IMR-90 (cell line): ENCODE measurements at regions not wholly inside any gene's neighbourhood (a gene's known extent, or its start where the extent isn't known, plus 50 kb on each side); places are given as distances from the start of the nearest gene placed in this dataset.

ENCODE experiments used
- ATAC-seq: fragments of 200-7000 bp; cut with Tn5 transposase; 2 replicates; pipeline ENCODE4 v1.9.1; 2020; ENCODE audit warnings: low read depth, mild to moderate bottlenecking, moderate library complexity
- BruUV-seq: library from RNA; stranded (reverse); fragments of 400-500 nt; replicated peaks from 2 replicates; lab custom pipeline; 2021; lab: Mats Ljungman, UMichigan
- CTCF ChIA-PET: fragments of 300-600 bp; formaldehyde crosslinking; extraction: SDS; loops from one replicate; lab custom pipeline; 2021; ENCODE audit warnings: antibody characterized with exemption; lab: Yijun Ruan, JAX
- POLR2A ChIA-PET: fragments of 300-600 bp; sonication (Branson Sonifier 250); formaldehyde crosslinking; loops from one replicate; lab custom pipeline; 2022; ENCODE audit warnings: antibody characterized with exemption; ENCODE audit not compliant: unreplicated experiment; lab: Charles Lee
- DNase-seq: peaks from one replicate; pipeline ENCODE4 v3.0.0; 2013
- H2AFZ ChIP-seq: replicated peaks from 2 replicates; pipeline ENCODE3; 2013; ENCODE audit warnings: low read length, mild to moderate bottlenecking; ENCODE audit not compliant: poor library complexity
- H2AK5ac ChIP-seq: 2 replicates; pipeline ENCODE4 v1.6.1; 2013; ENCODE audit warnings: low read depth, low read length, inconsistent platforms
- H2AK9ac ChIP-seq: replicated peaks from 2 replicates; pipeline ENCODE3; 2013; ENCODE audit warnings: mild to moderate bottlenecking, low read depth, low read length, moderate library complexity; ENCODE audit not compliant: poor library complexity
- H2BK120ac ChIP-seq: 2 replicates; pipeline ENCODE4 v1.6.1; 2013; ENCODE audit warnings: low read depth, low read length, inconsistent platforms
- H2BK15ac ChIP-seq: 3 replicates; pipeline ENCODE4 v1.6.1; 2013; ENCODE audit warnings: low read depth, low read length, inconsistent platforms
- H2BK20ac ChIP-seq: 2 replicates; pipeline ENCODE4 v1.6.1; 2013; ENCODE audit warnings: low read depth, mild to moderate bottlenecking, inconsistent platforms, low read length, moderate library complexity
- H2BK5ac ChIP-seq: 2 replicates; pipeline ENCODE4 v1.6.1; 2013; ENCODE audit warnings: mild to moderate bottlenecking, low read depth, low read length, inconsistent platforms; ENCODE audit not compliant: poor library complexity, severe bottlenecking
- H3K14ac ChIP-seq: replicated peaks from 2 replicates; pipeline ENCODE4 v1.6.1; 2013; ENCODE audit warnings: low read depth, low read length, inconsistent platforms
- H3K18ac ChIP-seq: 2 replicates; pipeline ENCODE4 v1.6.1; 2013; ENCODE audit warnings: low read depth, low read length, control low read depth
- H3K23ac ChIP-seq: 2 replicates; pipeline ENCODE4 v1.6.1; 2013; ENCODE audit warnings: low read depth, low read length, inconsistent platforms
- H3K27ac ChIP-seq: 2 replicates; pipeline ENCODE4 v1.5.1; 2013; ENCODE audit warnings: mild to moderate bottlenecking, control low read depth, low read length; ENCODE audit not compliant: insufficient read depth
- H3K27me3 ChIP-seq: 2 replicates; pipeline ENCODE4 v1.6.1; 2013; ENCODE audit warnings: low read length; ENCODE audit not compliant: control insufficient read depth, insufficient read depth
- H3K36me3 ChIP-seq: 2 replicates; pipeline ENCODE4 v1.6.1; 2013; ENCODE audit warnings: low read length, mixed read lengths; ENCODE audit not compliant: control insufficient read depth, insufficient read depth
- H3K4ac ChIP-seq: 2 replicates; pipeline ENCODE4 v1.6.1; 2013; ENCODE audit warnings: low read depth, low read length, inconsistent platforms
- H3K4me1 ChIP-seq: 2 replicates; pipeline ENCODE4 v1.6.1; 2013; ENCODE audit warnings: low read length, mixed read lengths; ENCODE audit not compliant: control insufficient read depth, insufficient read depth
- H3K4me2 ChIP-seq: 2 replicates; pipeline ENCODE4 v1.6.1; 2013; ENCODE audit warnings: low read depth, mild to moderate bottlenecking, control low read depth, low read length, moderate library complexity
- H3K4me3 ChIP-seq: 2 replicates; pipeline ENCODE4 v1.5.1; 2013; ENCODE audit warnings: low read depth, mild to moderate bottlenecking, control low read depth, low read length, moderate library complexity; ENCODE audit not compliant: insufficient read depth
- H3K56ac ChIP-seq: 2 replicates; pipeline ENCODE4 v1.6.1; 2013; ENCODE audit warnings: low read length, inconsistent platforms; ENCODE audit not compliant: insufficient read depth; ENCODE audit errors: extremely low read depth
- H3K79me1 ChIP-seq, 2 experiments: 2 replicates each; pipeline ENCODE4 v1.6.1; 2013; ENCODE audit warnings: low read length in 2 of 2, inconsistent platforms in 1 of 2, low read depth in 1 of 2
- H3K9ac ChIP-seq: 2 replicates; pipeline ENCODE4 v1.6.1; 2013; ENCODE audit warnings: low read depth, low read length, control low read depth
- H3K9me1 ChIP-seq: 2 replicates; pipeline ENCODE4 v1.6.1; 2013; ENCODE audit warnings: low read length, inconsistent platforms; ENCODE audit not compliant: insufficient read depth
- H3K9me3 ChIP-seq: 2 replicates; pipeline ENCODE4 v1.6.1; 2013; ENCODE audit warnings: low read length; ENCODE audit not compliant: control insufficient read depth, insufficient read depth
- H4K20me1 ChIP-seq: 2 replicates; pipeline ENCODE4 v1.6.1; 2013; ENCODE audit warnings: low read length, inconsistent platforms; ENCODE audit not compliant: insufficient read depth
- H4K5ac ChIP-seq: 2 replicates; pipeline ENCODE4 v1.6.1; 2013; ENCODE audit warnings: mild to moderate bottlenecking, low read depth, low read length, control low read depth
- H4K8ac ChIP-seq, 2 experiments: 2 replicates each; pipeline ENCODE4 v1.6.1; 2013; ENCODE audit warnings: low read depth in 2 of 2, low read length in 2 of 2, control low read depth in 1 of 2, inconsistent platforms in 1 of 2
- H4K91ac ChIP-seq: 2 replicates; pipeline ENCODE4 v1.6.1; 2013; ENCODE audit warnings: low read depth, low read length, inconsistent platforms; ENCODE audit not compliant: insufficient read depth
- BHLHE40 ChIP-seq: fragments of 150-350 bp; IDR thresholded peaks from 2 replicates; pipeline ENCODE4 v1.6.1; 2016; ENCODE audit warnings: mild to moderate bottlenecking, low read depth, low read length
- CEBPB ChIP-seq: IDR thresholded peaks from 2 replicates; pipeline ENCODE4 v1.6.1; 2012; ENCODE audit warnings: low read depth, low read length, improper control_type of control experiment
- CHD1 ChIP-seq: IDR thresholded peaks from 2 replicates; pipeline ENCODE4 v1.6.1; 2012; ENCODE audit warnings: low read depth, low read length, improper control_type of control experiment
- CTCF ChIP-seq: conservative IDR thresholded peaks from 2 replicates; pipeline ENCODE4 v1.5.1; 2012; ENCODE audit warnings: mild to moderate bottlenecking, low read depth, low read length, improper control_type of control experiment
- FOS ChIP-seq: fragments of 150-350 bp; IDR thresholded peaks from 2 replicates; pipeline ENCODE4 v1.6.1; 2016; ENCODE audit warnings: low read depth, low read length
- MAFK ChIP-seq: IDR thresholded peaks from 2 replicates; pipeline ENCODE4 v1.6.1; 2012; ENCODE audit warnings: low read depth, low read length, improper control_type of control experiment
- MAZ ChIP-seq: IDR thresholded peaks from 2 replicates; pipeline ENCODE4 v1.6.1; 2012; ENCODE audit warnings: low read depth, mild to moderate bottlenecking, low read length, improper control_type of control experiment, moderate library complexity, borderline replicate concordance
- MXI1 ChIP-seq: IDR thresholded peaks from 2 replicates; pipeline ENCODE4 v1.6.1; 2012; ENCODE audit warnings: low read depth, mild to moderate bottlenecking, low read length, moderate library complexity, borderline replicate concordance
- RCOR1 ChIP-seq: IDR thresholded peaks from 2 replicates; pipeline ENCODE4 v1.6.1; 2012; ENCODE audit warnings: mild to moderate bottlenecking, low read length, improper control_type of control experiment; ENCODE audit not compliant: insufficient replicate concordance
- RFX5 ChIP-seq: IDR thresholded peaks from 2 replicates; pipeline ENCODE4 v1.8.0; 2012; ENCODE audit warnings: low read depth, mild to moderate bottlenecking, low read length, moderate library complexity
- dilution Hi-C: fragments of 300-500 bp; cut with HindIII; formaldehyde crosslinking; loops from one replicate; pipeline ENCODE4 v1.14.3; 2018; ENCODE audit warnings: low sequenced_read_pairs; ENCODE audit not compliant: unreplicated experiment
- in situ Hi-C: fragments of 300-500 bp; cut with MboI; formaldehyde crosslinking; loops from 3 replicates; pipeline ENCODE4 v1.14.3; 2019; ENCODE audit warnings: low sequenced_read_pairs, inconsistent platforms, mixed read lengths
- intact Hi-C: fragments of 100-400 bp; cut with micrococcal nuclease; formaldehyde crosslinking; loops from 2 replicates; pipeline ENCODE4 v1.10.0; 2022

- H3K27ac ChIP-seq, result no peak overlapping the region
- BruUV-seq, result no TSS peak
- intact Hi-C loops, result no loop called here
These were observed 282.4 kb downstream of the ZNF326 start for GRCh38 chr1:90277270-90277669.

More at GRCh38 chr1:90277270-90277669, 282.4 kb downstream of the ZNF326 start:
- Histone ChIP-seq H3K4ac (no peak overlapping the region), H2BK20ac (no peak overlapping the region), H2BK120ac (no peak overlapping the region), H3K79me1 (no peaks in the 10 kb centered on the region), H3K4me2 (no peak overlapping the region), H3K23ac (no peak overlapping the region), H3K18ac (no peak overlapping the region), H3K4me1 (no peaks in the 10 kb centered on the region), H2AK5ac (no peak overlapping the region), H3K9me1 (no peaks in the 10 kb centered on the region), H3K36me3 (no peaks in the 10 kb centered on the region), H4K91ac (no peak overlapping the region), H4K8ac (no peak overlapping the region), H4K5ac (no peak overlapping the region), H2BK5ac (no peak overlapping the region), H4K20me1 (no peaks in the 10 kb centered on the region), H3K9ac (no peak overlapping the region), H3K56ac (no peak overlapping the region), H2BK15ac (no peak overlapping the region), H2AK9ac (no peak overlapping the region), H2AFZ (no peak overlapping the region), H3K14ac (no peak overlapping the region), H3K9me3 (no peaks in the 10 kb centered on the region), H3K4me3 (no peak overlapping the region), H3K27me3 (no peaks in the 10 kb centered on the region)
- DNase-seq (no peak), ATAC-seq (no peak)
- TF ChIP-seq BHLHE40, result no peak
- TF ChIP-seq CHD1, result no peak
- TF ChIP-seq CEBPB, result no peak
- no peak for TF ChIP-seq FOS
- no peak for TF ChIP-seq MXI1
- TF ChIP-seq RFX5, result no peak
- TF ChIP-seq MAZ, result no peak
- no peak for TF ChIP-seq MAFK
- no peak for TF ChIP-seq CTCF
- TF ChIP-seq RCOR1, result no peak
- in situ Hi-C loops (no loop called here), dilution Hi-C loops (no loop called here)
- CTCF ChIA-PET, result interaction anchor here (1.2 kb wide), 1 partner anchor 14 kb away, joined by 3 read pairs; no protein-coding TSS in a partner anchor
- POLR2A ChIA-PET, result no interaction called here
